Gastrocnemius medialis (tissue), 4 donors: ENCODE measurements at regions not wholly inside any gene's neighbourhood (a gene's known extent, or its start where the extent isn't known, plus 50 kb on each side); places are given as distances from the start of the nearest gene placed in this dataset.

ENCODE experiments used
- ATAC-seq, 2 donors: fragments of 150-250 bp; one replicate each; pipeline ENCODE4 v1.9.1; 2016
- DNase-seq, 2 donors: peaks; one replicate each; pipeline ENCODE4 v3.0.0-alpha.2; 2019
- H3K27ac ChIP-seq, 4 donors: fragments of 200-600 bp; sonication (generic); 1 replicate in 1 of 4; 2 replicates in 3 of 4; pipeline ENCODE4 v1.5.1; 2016 to 2018; ENCODE audit warnings: mild to moderate bottlenecking in 2 of 4, moderate library complexity in 1 of 4
- H3K27me3 ChIP-seq, 3 donors: fragments of 200-600 bp; sonication (generic) in 2 of 3; 1 replicate in 1 of 3; 2 replicates in 2 of 3; pipeline versions ENCODE4 v1.5.1 to v1.6.0; 2016 to 2019; ENCODE audit warnings: mild to moderate bottlenecking in 1 of 3, moderate library complexity in 1 of 3
- H3K36me3 ChIP-seq, 2 donors: fragments of 200-600 bp; sonication (generic) in 1 of 2; one replicate each; pipeline ENCODE4 v1.5.1; 2017 to 2018
- H3K4me1 ChIP-seq, 2 donors: fragments of 200-600 bp; sonication (generic) in 1 of 2; one replicate each; pipeline ENCODE4 v1.5.1; 2016 to 2017; ENCODE audit warnings: mild to moderate bottlenecking in 2 of 2
- H3K4me3 ChIP-seq, 4 donors: fragments of 200-600 bp; sonication (generic) in 3 of 4; 1 replicate in 1 of 4; 2 replicates in 3 of 4; pipeline ENCODE4 v1.5.1; 2016 to 2019; ENCODE audit warnings: mild to moderate bottlenecking in 2 of 4
- H3K9me3 ChIP-seq, 3 donors: fragments of 200-600 bp; sonication (generic) in 2 of 3; 1 replicate in 1 of 3; 2 replicates in 2 of 3; pipeline ENCODE4 v1.5.1; 2016 to 2019
- POLR2A ChIP-seq, 2 donors: fragments of 450-650 bp; IDR thresholded peaks; one replicate each; pipeline ENCODE4 v1.6.1; 2017; ENCODE audit warnings: antibody characterized with exemption in 2 of 2, mild to moderate bottlenecking in 2 of 2, moderate library complexity in 2 of 2
- in situ Hi-C, 4 donors: fragments of 200-750 bp; cut with MboI; loops; one replicate each; pipeline versions ENCODE4 v1.15.0 to v1.8.0; 2017; ENCODE audit warnings: low sequenced_read_pairs in 4 of 4
- intact Hi-C: fragments of 100-400 bp; cut with DNase I; formaldehyde crosslinking; loops from one replicate; pipeline ENCODE4 v1.15.1; 2023; ENCODE audit warnings: low total_unique reads
- TF ChIP-seq, protein P1 (sequence below), 5 experiments: fragments of 450-650 bp in 3 of 5; fragments of 200-600 bp in 2 of 5; sonication (generic) in 2 of 5; IDR thresholded peaks in 4 of 5; conservative IDR thresholded peaks in 1 of 5; 1 replicate in 4 of 5; 2 replicates in 1 of 5; pipeline ENCODE4 v1.5.1; 2016 to 2019; ENCODE audit warnings: antibody characterized with exemption in 5 of 5, mild to moderate bottlenecking in 3 of 5, moderate library complexity in 3 of 5

DNA sequence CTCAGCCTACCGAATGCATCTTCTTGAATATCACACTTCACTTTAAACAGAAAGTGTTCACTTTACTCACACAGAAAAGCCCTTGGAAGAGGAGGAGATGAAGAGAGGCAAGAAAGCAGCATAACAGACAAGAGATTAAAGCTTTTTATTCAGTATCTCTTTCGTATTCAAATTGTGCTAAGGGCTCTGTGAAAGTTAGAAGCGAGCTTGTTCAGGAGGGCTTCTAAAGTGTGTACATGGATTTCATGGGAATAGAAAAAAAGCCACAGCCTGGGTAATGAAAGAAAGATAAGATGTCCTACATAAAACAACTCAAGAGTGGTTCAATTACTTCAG is 531.9 kb downstream of the TMEM182 start:
- ATAC-seq = no peak
- Histone ChIP-seq H3K27me3 (peaks cover 0 to 14% (median 3%) of the 10 kb centered on the region in 3 donors), H3K36me3 (no peaks in the 10 kb centered on the region), H3K4me1 (peaks cover 0 to 2% of the 10 kb centered on the region in 2 donors), H3K27ac (no peak overlapping the region), H3K9me3 (no peaks in the 10 kb centered on the region), H3K4me3 (no peak overlapping the region)
- intact Hi-C loops = no loop called here
- TF ChIP-seq, protein P1, sequence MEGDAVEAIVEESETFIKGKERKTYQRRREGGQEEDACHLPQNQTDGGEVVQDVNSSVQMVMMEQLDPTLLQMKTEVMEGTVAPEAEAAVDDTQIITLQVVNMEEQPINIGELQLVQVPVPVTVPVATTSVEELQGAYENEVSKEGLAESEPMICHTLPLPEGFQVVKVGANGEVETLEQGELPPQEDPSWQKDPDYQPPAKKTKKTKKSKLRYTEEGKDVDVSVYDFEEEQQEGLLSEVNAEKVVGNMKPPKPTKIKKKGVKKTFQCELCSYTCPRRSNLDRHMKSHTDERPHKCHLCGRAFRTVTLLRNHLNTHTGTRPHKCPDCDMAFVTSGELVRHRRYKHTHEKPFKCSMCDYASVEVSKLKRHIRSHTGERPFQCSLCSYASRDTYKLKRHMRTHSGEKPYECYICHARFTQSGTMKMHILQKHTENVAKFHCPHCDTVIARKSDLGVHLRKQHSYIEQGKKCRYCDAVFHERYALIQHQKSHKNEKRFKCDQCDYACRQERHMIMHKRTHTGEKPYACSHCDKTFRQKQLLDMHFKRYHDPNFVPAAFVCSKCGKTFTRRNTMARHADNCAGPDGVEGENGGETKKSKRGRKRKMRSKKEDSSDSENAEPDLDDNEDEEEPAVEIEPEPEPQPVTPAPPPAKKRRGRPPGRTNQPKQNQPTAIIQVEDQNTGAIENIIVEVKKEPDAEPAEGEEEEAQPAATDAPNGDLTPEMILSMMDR (IDR thresholded peaks at IDR 0.05 in 4 of 5, conservative IDR thresholded peaks at IDR 0.05 in 1 of 5) = no peak
- in situ Hi-C loops = no loop called here
- no peak for DNase-seq

DNA sequence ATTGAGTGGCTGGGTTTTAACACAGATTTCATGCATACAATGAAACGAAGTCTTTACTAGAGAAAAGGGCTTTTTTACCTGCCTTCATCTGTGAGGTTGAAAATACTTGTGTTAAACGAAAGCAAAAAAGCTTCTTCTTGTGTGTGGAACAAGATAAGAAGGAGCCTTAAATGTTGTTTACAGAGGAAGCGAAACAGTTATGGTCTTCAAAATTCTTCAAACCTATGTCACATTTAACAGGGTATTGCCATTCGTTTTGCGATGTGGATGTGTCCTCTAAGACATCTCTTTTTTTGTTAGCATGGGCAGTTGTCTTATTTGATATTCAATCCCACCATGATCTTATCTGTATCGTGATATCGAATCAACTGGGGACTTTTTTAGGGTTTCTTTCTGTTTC is 532.6 kb downstream of the TMEM182 start:
- in situ Hi-C loops = no loop called here
- no peaks in the 10 kb centered on the region for H3K9me3 ChIP-seq
- peaks cover 0 to 14% (median 3%) of the 10 kb centered on the region in 3 donors for H3K27me3 ChIP-seq
- TF ChIP-seq, protein P1 (IDR thresholded peaks at IDR 0.05 in 4 of 5, conservative IDR thresholded peaks at IDR 0.05 in 1 of 5) = no peak
- no peak for TF ChIP-seq POLR2A (IDR thresholded peaks at IDR 0.05)
- H3K4me3 ChIP-seq = no peak overlapping the region
- intact Hi-C loops = no loop called here
- H3K27ac ChIP-seq = no peak overlapping the region
- H3K4me1 ChIP-seq = peaks cover 0 to 2% of the 10 kb centered on the region in 2 donors
- no peaks in the 10 kb centered on the region for H3K36me3 ChIP-seq
- no peak for ATAC-seq
- no peak for DNase-seq

DNA sequence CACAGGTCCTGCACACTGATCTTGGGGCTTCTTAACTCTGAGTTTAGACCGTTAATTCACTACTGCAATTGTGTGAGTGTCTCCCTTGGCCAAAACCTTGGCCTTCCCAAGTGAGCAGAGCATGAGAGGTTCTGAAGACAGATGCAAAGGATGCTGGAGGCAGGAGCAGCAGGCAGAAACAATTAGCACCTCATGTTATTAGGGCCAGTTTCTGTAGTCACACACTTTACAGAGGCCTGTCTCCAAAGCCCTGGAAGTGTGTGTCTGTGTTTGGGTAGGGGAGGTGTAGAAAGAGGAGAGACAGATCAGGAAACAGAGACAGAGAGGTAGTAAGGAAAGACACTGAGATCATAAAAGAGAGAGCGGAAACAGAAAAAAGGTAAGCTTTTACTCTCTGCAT is 533.8 kb downstream of the TMEM182 start:
- Histone ChIP-seq H3K27me3 (peaks cover 0 to 14% (median 3%) of the 10 kb centered on the region in 3 donors), H3K4me1 (peaks cover 0 to 2% of the 10 kb centered on the region in 2 donors), H3K36me3 (no peaks in the 10 kb centered on the region), H3K27ac (no peak overlapping the region), H3K9me3 (no peaks in the 10 kb centered on the region), H3K4me3 (no peak overlapping the region)
- in situ Hi-C loops = no loop called here
- no peak for ATAC-seq
- TF ChIP-seq, protein P1 (IDR thresholded peaks at IDR 0.05 in 4 of 5, conservative IDR thresholded peaks at IDR 0.05 in 1 of 5) = no peak
- no peak for TF ChIP-seq POLR2A (IDR thresholded peaks at IDR 0.05)
- no peak for DNase-seq
- intact Hi-C loops = no loop called here

DNA sequence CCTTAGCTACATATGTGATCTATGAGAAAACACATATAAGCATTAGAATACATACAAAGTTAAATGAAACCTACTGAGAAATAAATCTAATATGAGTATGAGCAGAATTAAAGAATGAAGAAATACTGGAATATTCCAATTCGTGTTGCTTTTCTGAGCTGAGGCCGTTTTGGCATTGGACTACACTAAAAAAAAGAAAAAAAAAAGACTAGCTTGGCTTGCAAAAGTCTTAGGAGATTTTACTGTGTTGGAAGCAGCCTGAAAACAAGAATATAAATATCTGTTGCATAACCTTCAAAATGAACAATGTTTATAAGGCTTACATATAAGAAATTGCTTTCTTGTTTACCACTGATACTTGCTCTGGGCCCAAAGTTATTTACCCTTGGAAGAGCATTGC is 562.8 kb downstream of the TMEM182 start:
- no peak for DNase-seq
- ATAC-seq = no peak
- in situ Hi-C loops = no loop called here

DNA sequence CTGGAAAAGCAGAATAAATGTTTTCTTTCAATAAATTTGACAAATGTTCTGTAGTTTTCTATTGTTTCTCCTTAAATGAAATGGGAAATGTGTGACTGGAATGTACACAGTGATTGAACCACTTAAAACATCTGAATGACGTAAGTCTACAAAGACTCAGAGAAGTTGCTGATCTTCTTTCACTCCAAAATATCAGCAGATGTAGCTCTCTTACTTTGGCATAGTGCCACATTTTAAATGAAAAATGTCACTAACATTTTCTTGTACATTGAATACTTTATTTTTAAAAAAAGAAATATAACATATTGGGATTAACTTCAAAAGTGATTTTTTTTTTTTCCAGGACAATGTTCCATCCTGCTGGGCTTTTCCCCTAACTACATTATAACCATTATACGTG is 565.6 kb downstream of the TMEM182 start:
- no peaks in the 10 kb centered on the region for H3K4me1 ChIP-seq
- TF ChIP-seq, protein P1 (IDR thresholded peaks at IDR 0.05 in 4 of 5, conservative IDR thresholded peaks at IDR 0.05 in 1 of 5) = no peak
- no peak for TF ChIP-seq POLR2A (IDR thresholded peaks at IDR 0.05)
- H3K27me3 ChIP-seq = no peaks in the 10 kb centered on the region

More for the DNA sequence above, 562.8 kb downstream of the TMEM182 start:
- TF ChIP-seq POLR2A (IDR thresholded peaks at IDR 0.05) = no peak
- TF ChIP-seq, protein P1 (IDR thresholded peaks at IDR 0.05 in 4 of 5, conservative IDR thresholded peaks at IDR 0.05 in 1 of 5) = no peak
- Histone ChIP-seq H3K4me3 (no peak overlapping the region), H3K27me3 (no peaks in the 10 kb centered on the region), H3K4me1 (no peaks in the 10 kb centered on the region), H3K36me3 (no peaks in the 10 kb centered on the region), H3K27ac (no peak overlapping the region), H3K9me3 (no peaks in the 10 kb centered on the region)
- intact Hi-C loops = no loop called here

More for the DNA sequence above, 565.6 kb downstream of the TMEM182 start:
- in situ Hi-C loops = no loop called here
- no peaks in the 10 kb centered on the region for H3K9me3 ChIP-seq
- no peak for DNase-seq
- no peak for ATAC-seq
- no peak overlapping the region for H3K4me3 ChIP-seq
- H3K27ac ChIP-seq = no peak overlapping the region
- intact Hi-C loops = no loop called here
- H3K36me3 ChIP-seq = no peaks in the 10 kb centered on the region
